DOHH2 (cell line): ENCODE measurements at regions not wholly inside any gene's neighbourhood (a gene's known extent, or its start where the extent isn't known, plus 50 kb on each side); places are given as distances from the start of the nearest gene placed in this dataset.

ENCODE experiments used
- H3F3A ChIP-seq: fragments of 200-600 bp; sonication (generic), shearing (Covaris generic); 2 replicates; pipeline ENCODE4 v1.6.0; 2016; ENCODE audit warnings: antibody characterized with exemption, mild to moderate bottlenecking; ENCODE audit not compliant: control insufficient read depth, insufficient read depth
- H3K27ac ChIP-seq: fragments of 200-600 bp; sonication (generic); 2 replicates; pipeline ENCODE4 v1.5.1; 2014; ENCODE audit warnings: low read depth, mild to moderate bottlenecking, low read length, moderate library complexity
- H3K27me3 ChIP-seq: fragments of 200-600 bp; sonication (generic); 2 replicates; pipeline ENCODE4 v1.6.1; 2014; ENCODE audit warnings: mild to moderate bottlenecking, low read length, mixed read lengths; ENCODE audit not compliant: control insufficient read depth
- H3K36me3 ChIP-seq: fragments of 200-600 bp; sonication (generic); 2 replicates; pipeline ENCODE4 v1.6.1; 2014; ENCODE audit warnings: mild to moderate bottlenecking, low read length, moderate library complexity, mixed read lengths; ENCODE audit not compliant: control insufficient read depth
- H3K4me1 ChIP-seq: fragments of 200-600 bp; sonication (generic); 2 replicates; pipeline ENCODE4 v1.6.1; 2014; ENCODE audit warnings: mild to moderate bottlenecking, low read length, mixed read lengths; ENCODE audit not compliant: control insufficient read depth
- H3K4me2 ChIP-seq: fragments of 200-600 bp; sonication (generic); 2 replicates; pipeline ENCODE4 v1.6.0; 2014; ENCODE audit warnings: mild to moderate bottlenecking, low read length, moderate library complexity
- H3K4me3 ChIP-seq: fragments of 200-600 bp; sonication (generic); 2 replicates; pipeline ENCODE4 v1.5.1; 2014; ENCODE audit warnings: mild to moderate bottlenecking, low read length, mixed read lengths
- H3K79me2 ChIP-seq: fragments of 200-600 bp; sonication (generic); 2 replicates; pipeline ENCODE4 v1.6.1; 2014; ENCODE audit warnings: mild to moderate bottlenecking, low read length, mixed read lengths; ENCODE audit not compliant: control insufficient read depth
- H3K9me2 ChIP-seq: fragments of 200-600 bp; sonication (generic); replicated peaks from 2 replicates; pipeline ENCODE4 v1.6.1; 2014; ENCODE audit warnings: mild to moderate bottlenecking, low read length, mixed read lengths; ENCODE audit not compliant: control insufficient read depth
- H3K9me3 ChIP-seq: fragments of 200-600 bp; sonication (generic); 2 replicates; pipeline ENCODE4 v1.6.1; 2014; ENCODE audit warnings: antibody characterized with exemption, low read length, mixed read lengths; ENCODE audit not compliant: control insufficient read depth, insufficient read depth
- H4K20me1 ChIP-seq: fragments of 200-600 bp; sonication (generic); 2 replicates; pipeline ENCODE4 v1.6.0; 2014; ENCODE audit warnings: low read depth, mild to moderate bottlenecking, antibody characterized with exemption, low read length, moderate library complexity; ENCODE audit not compliant: control insufficient read depth, insufficient read depth
- CTCF ChIP-seq: fragments of 200-600 bp; sonication (generic); IDR thresholded peaks from one replicate; pipeline ENCODE4 v1.5.1; 2014; ENCODE audit warnings: antibody characterized with exemption, mild to moderate bottlenecking, low read depth, low read length; ENCODE audit not compliant: poor library complexity, severe bottlenecking
- EZH2phosphoT487 ChIP-seq: fragments of 200-600 bp; sonication (generic); IDR thresholded peaks from 2 replicates; pipeline ENCODE4 v1.6.1; 2017; ENCODE audit warnings: borderline replicate concordance, mild to moderate bottlenecking, antibody characterized with exemption, low read length, moderate library complexity, mixed read lengths

DNA sequence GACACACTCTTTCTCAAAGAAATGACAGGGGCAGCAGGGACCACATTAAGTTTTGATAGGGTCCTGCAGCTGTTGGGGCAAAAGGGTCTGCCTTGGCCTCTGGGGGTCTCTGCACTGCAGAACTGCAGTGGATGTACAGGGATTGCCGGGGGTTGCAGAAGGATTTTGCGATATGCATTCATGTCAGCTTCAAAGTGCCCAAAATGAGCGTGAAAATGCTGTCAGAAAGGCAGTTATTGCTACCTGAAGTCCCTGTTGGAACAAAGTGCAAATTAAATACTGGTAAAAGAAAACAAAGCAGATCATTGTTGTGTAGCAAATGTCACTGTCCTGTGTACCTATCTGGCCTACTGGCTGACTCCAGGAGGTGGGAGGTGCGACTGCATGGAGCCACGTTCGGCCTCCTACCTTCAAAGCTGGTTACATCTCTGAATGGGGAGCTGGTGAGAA, 78.8 kb upstream of the MAP4K3 start:
- H3K27ac ChIP-seq = no peak overlapping the region
- no peaks in the 10 kb centered on the region for H3K27me3 ChIP-seq
- H3K36me3 ChIP-seq = no peaks in the 10 kb centered on the region
- H3F3A ChIP-seq = no peaks in the 10 kb centered on the region
- no peaks in the 10 kb centered on the region for H4K20me1 ChIP-seq
- H3K4me2 ChIP-seq = no peak overlapping the region
- H3K4me3 ChIP-seq = no peak overlapping the region
- no peaks in the 10 kb centered on the region for H3K79me2 ChIP-seq
- H3K4me1 ChIP-seq = peaks cover 10% of the 10 kb centered on the region
- H3K9me2 ChIP-seq = no peaks in the 10 kb centered on the region
- H3K9me3 ChIP-seq = no peaks in the 10 kb centered on the region
- TF ChIP-seq EZH2phosphoT487 (no peak), CTCF (no peak)

GRCh38 chr2:39516347-39517101, 79.4 kb upstream of the MAP4K3 start:
- H3K4me2 ChIP-seq = no peak overlapping the region
- H4K20me1 ChIP-seq = no peaks in the 10 kb centered on the region
- H3K27ac ChIP-seq = no peak overlapping the region
- H3K27me3 ChIP-seq = no peaks in the 10 kb centered on the region
- no peak overlapping the region for H3K4me3 ChIP-seq
- H3K9me3 ChIP-seq = peaks cover 4% of the 10 kb centered on the region
- no peaks in the 10 kb centered on the region for H3K36me3 ChIP-seq
- no peaks in the 10 kb centered on the region for H3F3A ChIP-seq
- H3K79me2 ChIP-seq = no peaks in the 10 kb centered on the region
- peaks cover 10% of the 10 kb centered on the region for H3K4me1 ChIP-seq
- H3K9me2 ChIP-seq = no peaks in the 10 kb centered on the region
- TF ChIP-seq CTCF = no peak
- no peak for TF ChIP-seq EZH2phosphoT487

DNA sequence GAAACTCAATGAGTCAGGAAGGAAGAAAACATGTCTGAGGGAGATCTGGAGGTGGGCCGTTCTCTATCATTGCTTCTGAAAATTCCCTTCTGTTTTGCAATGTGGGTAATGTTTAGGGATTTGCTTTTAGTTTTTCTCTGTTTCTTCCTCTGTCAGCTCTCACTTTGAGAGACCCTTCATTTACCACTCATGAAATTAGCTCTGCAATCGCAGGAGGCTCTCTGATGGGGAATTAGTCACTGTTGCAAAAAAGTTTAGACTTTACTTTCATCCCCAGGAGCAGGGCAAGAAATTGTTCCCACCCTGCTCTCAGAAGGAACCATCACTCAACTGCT, 80.0 kb upstream of the MAP4K3 start:
- Histone ChIP-seq H3K4me3 (no peak overlapping the region), H3F3A (no peaks in the 10 kb centered on the region), H3K79me2 (no peaks in the 10 kb centered on the region), H4K20me1 (no peaks in the 10 kb centered on the region), H3K4me2 (no peak overlapping the region), H3K27me3 (no peaks in the 10 kb centered on the region), H3K27ac (no peak overlapping the region), H3K4me1 (peaks cover 10% of the 10 kb centered on the region), H3K9me2 (no peaks in the 10 kb centered on the region), H3K9me3 (peaks cover 9% of the 10 kb centered on the region), H3K36me3 (no peaks in the 10 kb centered on the region)
- TF ChIP-seq EZH2phosphoT487 (no peak), CTCF (no peak)
